Hepatocyte (in vitro differentiated cells): ENCODE measurements at regions not wholly inside any gene's neighbourhood (a gene's known extent, or its start where the extent isn't known, plus 50 kb on each side); places are given as distances from the start of the nearest gene placed in this dataset.

ENCODE experiments used
- CTCF ChIP-seq: fragments of 200-600 bp; sonication (generic); IDR thresholded peaks from 2 replicates; pipeline ENCODE4 v1.5.1; 2016; ENCODE audit warnings: antibody characterized with exemption, mild to moderate bottlenecking; ENCODE audit not compliant: poor library complexity
- EZH2 ChIP-seq: fragments of 200-600 bp; sonication (generic); IDR thresholded peaks from 2 replicates; pipeline ENCODE4 v1.6.1; 2016; ENCODE audit warnings: antibody characterized with exemption, mild to moderate bottlenecking, borderline replicate concordance

- no peak for TF ChIP-seq CTCF
- TF ChIP-seq EZH2: no peak
Observed at GRCh38 chr2:147538088-147538487, 306.7 kb upstream of the ACVR2A start.
